ENCODE measurements at regions not wholly inside any gene's neighbourhood (a gene's known extent, or its start where the extent isn't known, plus 50 kb on each side); places are given as distances from the start of the nearest gene placed in this dataset.
"Not testable (repeated sequence)": the region's sequence is repeated elsewhere in the genome, so short reads cannot be mapped to it uniquely, and the experiment has no call there.

GRCh38 chr7:52569151-52569550 is 466.3 kb upstream of the POM121L12 start:
- DNase-seq = no peak

- no peak for DNase-seq
Measured at GRCh38 chr7:52565974-52566373, 469.5 kb upstream of the POM121L12 start.

GRCh38 chr7:52555805-52556204 is 479.6 kb upstream of the POM121L12 start:
- no peak for DNase-seq

- DNase-seq = no peak
Measured at GRCh38 chr7:52547308-52547910, 488.0 kb upstream of the POM121L12 start.

- DNase-seq = not testable (repeated sequence)
Measured at GRCh38 chr7:52541198-52541765, 494.2 kb upstream of the POM121L12 start.

- DNase-seq = no peak
Measured at GRCh38 chr7:52540041-52540440, 495.4 kb upstream of the POM121L12 start.

- DNase-seq = no peak
Measured at GRCh38 chr7:52539414-52539813, 496.0 kb upstream of the POM121L12 start.

GRCh38 chr7:52537051-52537450 is 498.4 kb upstream of the POM121L12 start:
- no peak for DNase-seq

- no peak for DNase-seq
Measured at GRCh38 chr7:52525772-52526341, 509.6 kb upstream of the POM121L12 start.

GRCh38 chr7:52518869-52519268 is 516.6 kb upstream of the POM121L12 start:
- DNase-seq = no peak

- DNase-seq = no peak
Measured at GRCh38 chr7:52512656-52513055, 522.8 kb upstream of the POM121L12 start.

- no peak for DNase-seq
Measured at GRCh38 chr7:52507546-52508255, 527.7 kb upstream of the POM121L12 start.

- no peak for DNase-seq
Measured at GRCh38 chr7:52506325-52506724, 529.1 kb upstream of the POM121L12 start.

GRCh38 chr7:52504561-52504960 is 530.9 kb upstream of the POM121L12 start:
- DNase-seq = no peak

GRCh38 chr7:52502281-52502680 is 533.2 kb upstream of the POM121L12 start:
- DNase-seq = no peak

- DNase-seq = no peak
Measured at GRCh38 chr7:52501696-52502095, 533.7 kb upstream of the POM121L12 start.

- DNase-seq = no peak
Measured at GRCh38 chr7:52500841-52501240, 534.6 kb upstream of the POM121L12 start.

GRCh38 chr7:52498366-52498765 is 537.1 kb upstream of the POM121L12 start:
- no peak for DNase-seq

GRCh38 chr7:52486267-52486666 is 549.2 kb upstream of the POM121L12 start:
- no peak for DNase-seq

GRCh38 chr7:52482076-52482475 is 553.4 kb upstream of the POM121L12 start:
- no peak for DNase-seq

GRCh38 chr7:52481571-52481970 is 553.9 kb upstream of the POM121L12 start:
- no peak for DNase-seq

GRCh38 chr7:52479990-52480389 is 555.4 kb upstream of the POM121L12 start:
- no peak for DNase-seq

- no peak for DNase-seq
Measured at GRCh38 chr7:52475001-52475582, 560.3 kb upstream of the POM121L12 start.

- DNase-seq = no peak
Measured at GRCh38 chr7:52473756-52474155, 561.7 kb upstream of the POM121L12 start.
